T47D (cell line): ENCODE measurements at regions not wholly inside any gene's neighbourhood (a gene's known extent, or its start where the extent isn't known, plus 50 kb on each side); places are given as distances from the start of the nearest gene placed in this dataset.

Source experiments
- DNase-seq, 2 experiments: peaks; one replicate each; pipeline versions ENCODE4 v3.0.0 to v3.0.0-alpha.2; 2011 to 2012; ENCODE audit warnings: low read depth in 1 of 2, low spot score in 1 of 2
- JUND ChIP-seq: IDR thresholded peaks from 2 replicates; pipeline ENCODE4 v1.6.1; 2012; ENCODE audit warnings: low read depth
- in situ Hi-C: cut with HindIII; loops from 2 replicates; pipeline ENCODE4 v1.10.0; 2016; ENCODE audit warnings: low sequenced_read_pairs, low pct_unique_long_range_greater_than_20kb

DNA sequence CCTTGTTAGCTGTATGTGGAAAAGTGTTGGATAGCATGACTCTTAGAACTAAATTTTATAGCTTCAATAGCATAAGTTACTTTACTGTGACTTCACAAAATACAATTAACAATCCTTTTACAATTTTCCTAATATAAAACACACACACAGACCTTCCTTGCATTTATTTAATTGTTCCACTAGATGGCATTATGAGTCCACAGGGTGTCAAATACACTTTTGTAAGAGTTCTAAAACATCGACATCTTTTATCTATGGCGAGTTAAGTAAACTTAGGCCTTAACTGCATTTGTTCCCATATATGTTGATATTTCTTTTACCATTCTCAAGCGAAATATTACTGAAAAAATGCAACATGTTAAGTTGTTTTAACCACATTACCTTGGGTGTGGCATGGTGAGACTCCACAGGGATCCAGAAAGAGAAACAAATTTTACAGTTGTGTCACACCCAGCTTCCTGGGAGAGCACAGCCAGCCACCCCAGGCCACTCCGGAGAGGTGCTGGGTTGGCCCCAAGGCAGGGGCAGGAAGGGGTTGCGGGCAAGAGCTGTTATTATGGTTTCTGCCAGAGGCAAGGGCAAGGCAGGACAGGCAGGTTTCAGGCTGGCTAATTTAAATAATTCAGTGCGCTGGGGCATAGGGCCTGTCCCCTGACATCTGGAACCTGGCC is 312.4 kb upstream of the MC4R start:
- TF ChIP-seq JUND = no peak
- in situ Hi-C loops = no loop called here
- DNase-seq = peak in 1 of 2 experiments; percentile 44

GRCh38 chr18:60686142-60686541 is 313.6 kb upstream of the MC4R start:
- DNase-seq = no peak
- in situ Hi-C loops = no loop called here
- TF ChIP-seq JUND = no peak

- in situ Hi-C loops = no loop called here
- DNase-seq = no peak
- TF ChIP-seq JUND = no peak
These were observed 318.5 kb upstream of the MC4R start for GRCh38 chr18:60691061-60691460.

- DNase-seq = no peak
- in situ Hi-C loops = no loop called here
- no peak for TF ChIP-seq JUND
These were observed 320.9 kb upstream of the MC4R start for GRCh38 chr18:60693426-60693825.

- in situ Hi-C loops = no loop called here
- DNase-seq = no peak
- no peak for TF ChIP-seq JUND
These were observed 326.3 kb upstream of the MC4R start for GRCh38 chr18:60698901-60699300.

- no peak for DNase-seq
- in situ Hi-C loops = no loop called here
- TF ChIP-seq JUND = no peak
These were observed 350.2 kb upstream of the MC4R start for GRCh38 chr18:60722742-60723141.

DNA sequence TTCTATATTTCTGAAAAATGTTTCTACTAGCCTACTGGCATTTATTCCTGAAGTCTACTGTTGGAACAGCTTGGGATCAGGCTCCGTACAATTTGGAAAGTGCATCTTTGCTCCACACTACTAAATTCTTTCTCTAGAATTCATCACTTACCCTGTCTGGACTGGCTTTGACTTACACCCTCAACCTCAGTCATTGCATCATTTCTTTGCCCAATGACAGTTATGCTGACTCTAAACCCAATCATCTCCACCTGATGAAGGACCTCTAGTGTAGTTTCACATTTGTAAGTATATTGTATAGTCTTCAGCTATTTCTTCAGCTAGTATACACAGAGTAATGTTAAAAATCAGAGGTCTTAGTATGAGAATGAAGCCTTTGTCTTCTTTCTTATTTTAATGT is 359.6 kb upstream of the MC4R start:
- in situ Hi-C loops = no loop called here
- TF ChIP-seq JUND = no peak
- DNase-seq = no peak

DNA sequence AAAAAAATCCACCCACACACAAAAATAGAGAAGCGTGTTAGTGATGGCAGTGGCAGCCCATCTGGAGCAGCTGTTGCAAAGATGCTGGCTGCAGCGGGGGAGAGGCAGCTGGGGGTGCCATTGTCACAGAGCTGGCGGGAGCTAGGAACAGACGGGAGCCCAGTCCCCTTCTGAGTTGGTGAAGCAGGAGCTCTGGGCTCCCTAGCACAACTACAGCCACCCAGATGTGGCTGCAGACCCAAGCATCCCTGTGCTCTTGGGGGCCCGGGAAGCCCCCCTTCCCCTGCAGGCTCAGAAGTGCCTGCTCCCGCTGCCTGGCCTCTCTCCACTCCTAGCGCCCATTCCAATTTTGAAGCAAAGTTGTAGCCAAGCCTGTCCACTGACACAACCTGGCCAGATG is 366.6 kb upstream of the MC4R start:
- no peak for DNase-seq
- in situ Hi-C loops = no loop called here
- no peak for TF ChIP-seq JUND

DNA sequence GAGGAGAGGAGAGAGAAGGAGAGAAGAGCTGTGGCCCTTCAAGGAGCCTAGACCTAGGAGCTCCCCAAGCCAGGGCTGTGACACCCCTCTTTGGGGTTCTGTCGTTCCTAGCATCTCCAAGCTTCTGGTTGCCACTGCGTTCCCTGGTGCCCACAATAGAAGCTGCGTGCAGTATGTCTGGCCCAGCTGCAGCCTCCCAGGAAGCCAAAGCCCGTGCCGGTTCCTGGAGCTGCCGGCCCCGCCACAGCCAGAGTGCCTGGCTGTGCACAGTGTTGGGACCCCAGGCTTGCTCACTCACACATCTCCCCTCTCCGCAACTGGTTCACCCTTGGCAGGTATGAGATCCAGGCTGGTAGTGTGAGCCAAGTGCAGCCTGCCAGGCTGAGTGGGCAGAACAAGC is 367.7 kb upstream of the MC4R start:
- DNase-seq = no peak
- in situ Hi-C loops = no loop called here
- TF ChIP-seq JUND = no peak

DNA sequence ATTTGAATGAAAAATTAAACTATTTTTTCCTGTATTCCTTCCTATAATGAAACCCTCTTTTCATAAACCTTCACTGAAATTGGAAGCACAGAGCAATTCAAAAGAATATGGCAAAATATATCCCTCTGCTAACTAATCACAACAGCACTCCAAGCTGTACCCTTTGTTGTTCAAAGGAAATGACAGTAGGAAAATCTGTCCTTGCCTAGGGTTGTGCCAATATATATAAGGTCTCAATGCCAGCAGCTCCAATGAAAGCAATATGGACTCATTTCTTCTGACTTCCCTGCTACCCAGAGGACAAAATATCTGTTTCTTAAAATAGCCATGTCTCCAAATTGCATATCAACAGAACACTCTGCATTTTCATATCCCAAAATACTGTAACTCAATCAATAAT is 373.9 kb upstream of the MC4R start:
- no peak for TF ChIP-seq JUND
- DNase-seq = no peak
- in situ Hi-C loops = no loop called here

DNA sequence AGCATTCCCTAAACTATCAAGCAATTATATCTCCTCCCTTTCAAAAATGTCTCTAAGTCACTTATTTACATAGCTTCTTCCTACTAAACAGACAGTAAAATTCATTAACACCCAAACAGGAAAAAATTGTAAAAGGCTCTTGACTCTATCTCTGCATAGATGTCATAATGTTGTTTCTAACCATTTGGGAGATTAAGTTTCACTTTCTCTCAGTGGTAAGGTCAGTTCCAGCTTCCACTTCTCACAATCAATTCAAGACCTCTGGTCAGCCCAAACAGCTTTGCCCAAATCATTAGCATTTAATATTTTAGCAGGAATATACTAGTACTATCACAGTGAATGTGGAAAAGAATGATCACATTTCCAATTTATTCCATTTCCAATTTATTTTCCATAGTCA is 374.3 kb upstream of the MC4R start:
- in situ Hi-C loops = no loop called here
- no peak for TF ChIP-seq JUND
- no peak for DNase-seq

DNA sequence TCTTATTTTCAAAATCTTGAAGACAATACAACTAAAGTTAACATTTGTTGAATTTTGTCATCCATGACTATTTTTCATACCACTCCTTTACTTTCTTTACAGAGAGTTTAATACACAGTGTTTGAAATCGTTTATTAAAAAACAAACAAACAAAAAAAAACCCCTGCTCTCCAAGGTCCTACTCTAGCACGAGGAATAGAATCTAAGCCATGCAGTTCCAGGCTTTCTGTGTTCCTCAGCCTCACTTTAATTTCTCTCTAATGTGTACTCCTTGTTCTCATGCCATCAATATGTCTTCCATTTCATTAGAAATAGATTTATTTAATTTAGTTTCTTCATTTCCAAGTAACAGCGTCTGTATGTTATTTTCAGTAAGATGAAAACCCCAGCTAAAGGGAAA is 381.2 kb upstream of the MC4R start:
- no peak for TF ChIP-seq JUND
- no peak for DNase-seq
- in situ Hi-C loops = no loop called here

GRCh38 chr18:60754413-60755009 is 381.9 kb upstream of the MC4R start:
- no peak for TF ChIP-seq JUND
- no peak for DNase-seq
- in situ Hi-C loops = no loop called here

DNA sequence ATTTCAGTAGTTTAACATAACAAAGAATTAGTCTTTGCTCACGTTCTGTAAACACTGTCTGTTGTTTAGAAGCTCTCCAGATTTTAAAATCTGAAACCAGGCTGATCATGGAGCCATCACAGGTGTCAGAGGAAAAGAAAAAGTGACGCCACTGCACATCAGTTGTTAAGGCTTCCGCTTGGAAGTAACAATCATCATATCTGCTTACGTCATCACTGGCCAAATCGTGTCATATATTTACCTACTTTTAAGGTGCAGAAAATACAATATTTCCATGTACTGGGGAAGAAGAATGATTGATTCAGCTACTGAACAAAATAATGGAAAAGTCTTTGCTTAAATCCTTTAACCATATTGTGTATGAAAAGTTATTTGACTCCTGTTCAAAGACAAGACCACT is 382.6 kb upstream of the MC4R start:
- no peak for DNase-seq
- TF ChIP-seq JUND = no peak
- in situ Hi-C loops = no loop called here
